CD14-positive monocyte (primary cell): ENCODE measurements at regions not wholly inside any gene's neighbourhood (a gene's known extent, or its start where the extent isn't known, plus 50 kb on each side); places are given as distances from the start of the nearest gene placed in this dataset.

Experiments used
- DNase-seq, 3 donors: peaks; one replicate each; pipeline ENCODE4 v3.0.0-alpha.2; 2011 to 2022
- H2AFZ ChIP-seq: 2 replicates; pipeline ENCODE4 v1.6.0; 2012; ENCODE audit warnings: mild to moderate bottlenecking, low read depth, low read length, inconsistent platforms; ENCODE audit not compliant: insufficient read depth, poor library complexity, severe bottlenecking
- H3K27ac ChIP-seq, 2 donors: 1 replicate in 1 of 2; 2 replicates in 1 of 2; pipeline ENCODE4 v1.5.1; 2012 to 2013; ENCODE audit warnings: low read length in 2 of 2, control low read depth in 1 of 2, inconsistent platforms in 1 of 2, low read depth in 1 of 2, mild to moderate bottlenecking in 1 of 2
- H3K27me3 ChIP-seq, 2 donors: one replicate each; pipeline versions ENCODE4 v1.6.0 to v1.6.1; 2011 to 2013; ENCODE audit warnings: low read length in 2 of 2; ENCODE audit not compliant: control insufficient read depth in 2 of 2, insufficient read depth in 2 of 2
- H3K36me3 ChIP-seq, 2 donors: replicated peaks in 1 of 2; 1 replicate in 1 of 2; 2 replicates in 1 of 2; pipeline versions ENCODE4 v1.5.1 to v1.6.1; 2012 to 2013; ENCODE audit warnings: low read length in 2 of 2, control low read depth in 1 of 2, inconsistent platforms in 1 of 2, mild to moderate bottlenecking in 1 of 2; ENCODE audit not compliant: insufficient read depth in 2 of 2, control insufficient read depth in 1 of 2
- H3K4me1 ChIP-seq, 2 donors: 1 replicate in 1 of 2; 2 replicates in 1 of 2; pipeline versions ENCODE4 v1.5.1 to v1.6.1; 2012 to 2013; ENCODE audit warnings: low read length in 2 of 2, control low read depth in 1 of 2, inconsistent platforms in 1 of 2, mild to moderate bottlenecking in 1 of 2, moderate library complexity in 1 of 2; ENCODE audit not compliant: insufficient read depth in 2 of 2, control insufficient read depth in 1 of 2
- H3K4me2 ChIP-seq: replicated peaks from 2 replicates; pipeline ENCODE3; 2012; ENCODE audit warnings: low read length, moderate library complexity, mild to moderate bottlenecking; ENCODE audit not compliant: poor library complexity, severe bottlenecking; ENCODE audit errors: extremely low read depth
- H3K4me3 ChIP-seq, 3 experiments: fragments of 200-600 bp in 1 of 3; sonication (generic) in 1 of 3; replicated peaks in 1 of 3; 1 replicate in 2 of 3; 2 replicates in 1 of 3; pipeline ENCODE4 v1.5.1; 2011 to 2013; ENCODE audit warnings: low read length in 3 of 3, mild to moderate bottlenecking in 3 of 3, control low read depth in 2 of 3, low read depth in 2 of 3, inconsistent platforms in 1 of 3, moderate library complexity in 1 of 3
- H3K79me2 ChIP-seq: 2 replicates; pipeline ENCODE4 v1.6.0; 2012; ENCODE audit warnings: mild to moderate bottlenecking, control low read depth, inconsistent platforms, low read length, moderate library complexity; ENCODE audit not compliant: insufficient read depth
- H3K9ac ChIP-seq: 2 replicates; pipeline ENCODE4 v1.6.0; 2017; ENCODE audit warnings: low read length, mild to moderate bottlenecking; ENCODE audit not compliant: insufficient read depth, poor library complexity, severe bottlenecking
- H3K9me3 ChIP-seq, 2 donors: replicated peaks in 1 of 2; 1 replicate in 1 of 2; 2 replicates in 1 of 2; pipeline versions ENCODE4 v1.5.1 to v1.6.1; 2012 to 2013; ENCODE audit warnings: low read length in 2 of 2, control low read depth in 1 of 2; ENCODE audit not compliant: control insufficient read depth in 1 of 2, insufficient read depth in 1 of 2
- H4K20me1 ChIP-seq: 2 replicates; pipeline ENCODE4 v1.6.0; 2012; ENCODE audit warnings: mild to moderate bottlenecking, low read length, control low read depth, moderate library complexity; ENCODE audit not compliant: insufficient read depth
- H3K27ac Mint-ChIP-seq, 7 donors: one replicate each; pipeline ENCODE4 v1.8.0; 2020; ENCODE audit warnings: mild to moderate bottlenecking in 7 of 7, mixed read lengths in 7 of 7, moderate library complexity in 6 of 7, inconsistent platforms in 2 of 7
- H3K27me3 Mint-ChIP-seq, 3 donors: one replicate each; pipeline ENCODE4 v1.8.0; 2021 to 2022; ENCODE audit warnings: low read depth in 3 of 3, mild to moderate bottlenecking in 3 of 3, mixed read lengths in 3 of 3, moderate library complexity in 3 of 3, inconsistent platforms in 1 of 3
- H3K36me3 Mint-ChIP-seq, 2 donors: one replicate each; pipeline ENCODE4 v1.8.0; 2020; ENCODE audit warnings: mixed read lengths in 2 of 2, inconsistent platforms in 1 of 2, mild to moderate bottlenecking in 1 of 2
- H3K4me1 Mint-ChIP-seq: one replicate; pipeline ENCODE4 v1.8.0; 2020; ENCODE audit warnings: mild to moderate bottlenecking, mixed read lengths
- H3K4me3 Mint-ChIP-seq, 2 donors: one replicate each; pipeline ENCODE4 v1.8.0; 2020; ENCODE audit warnings: mild to moderate bottlenecking in 2 of 2, mixed read lengths in 2 of 2, moderate library complexity in 1 of 2
- H3K9me3 Mint-ChIP-seq, 7 donors: one replicate each; pipeline ENCODE4 v1.8.0; 2020 to 2022; ENCODE audit warnings: mixed read lengths in 7 of 7, mild to moderate bottlenecking in 6 of 7, moderate library complexity in 6 of 7, inconsistent platforms in 2 of 7
- CTCF ChIP-seq: fragments of 200-600 bp; IDR thresholded peaks from one replicate; pipeline ENCODE4 v1.8.0; 2022; ENCODE audit warnings: antibody characterized with exemption, mild to moderate bottlenecking
- WGBS: methylation state at CpG from one replicate; pipeline ENCODE4 v1.1.5; 2013; ENCODE audit warnings: missing lambda C conversion rate; ENCODE audit not compliant: insufficient coverage; 5-methylcytosine and 5-hydroxymethylcytosine counted together
- intact Hi-C, 2 donors: fragments of 100-400 bp; cut with micrococcal nuclease; formaldehyde crosslinking; loops; one replicate each; pipeline versions ENCODE4 v1.15.0 to v1.15.1; 2023

GRCh38 chr15:66622591-66623022 is 56.8 kb upstream of the LCTL start:
- Histone ChIP-seq H3K27ac (no peak overlapping the region), H3K27me3 (peaks cover 0 to 6% of the 10 kb centered on the region in 2 donors), H2AFZ (peak overlapping the region; percentile 73), H3K9me3 (no peaks in the 10 kb centered on the region), H3K4me2 (peak overlapping the region; percentile 74), H4K20me1 (no peaks in the 10 kb centered on the region), H3K36me3 (no peaks in the 10 kb centered on the region), H3K9ac (no peak overlapping the region), H3K79me2 (no peaks in the 10 kb centered on the region), H3K4me1 (peaks cover 32 to 37% of the 10 kb centered on the region in 2 donors), H3K4me3 (peak overlapping the region in 1 of 3 experiments; percentile 61)
- intact Hi-C loops, result loop anchor here in 1 of 2 donors (5.0 kb wide), 1 partner anchor 230 kb away; no protein-coding TSS in a partner anchor
- WGBS, result 0% methylated on average over 2 of the region's 5 CpGs
- peaks cover 5 to 14% (median 5%) of the 10 kb centered on the region in 3 donors for H3K27me3 Mint-ChIP-seq
- H3K9me3 Mint-ChIP-seq, result no peaks in the 10 kb centered on the region
- H3K36me3 Mint-ChIP-seq, result peaks cover 4 to 5% of the 10 kb centered on the region in 2 donors
- no peak overlapping the region for H3K27ac Mint-ChIP-seq
- H3K4me3 Mint-ChIP-seq, result peak overlapping the region; percentile 31 to 79
- TF ChIP-seq CTCF, result no peak
- peaks cover 37% of the 10 kb centered on the region for H3K4me1 Mint-ChIP-seq
- DNase-seq, result peak in 1 of 3 donors; percentile 12

- peaks cover 4 to 5% of the 10 kb centered on the region in 2 donors for H3K36me3 Mint-ChIP-seq
- H3K4me1 Mint-ChIP-seq, result peaks cover 27% of the 10 kb centered on the region
- TF ChIP-seq CTCF, result no peak
- peaks cover 0 to 6% of the 10 kb centered on the region in 2 donors for H3K27me3 ChIP-seq
- no peaks in the 10 kb centered on the region for H3K9me3 Mint-ChIP-seq
- peak overlapping the region in 2 of 7 donors; percentile 8 to 20 for H3K27ac Mint-ChIP-seq
- H3K27me3 Mint-ChIP-seq, result peaks cover 5 to 14% (median 6%) of the 10 kb centered on the region in 3 donors
- H3K4me2 ChIP-seq, result no peak overlapping the region
- H3K4me3 ChIP-seq, result no peak overlapping the region
- H3K9ac ChIP-seq, result no peak overlapping the region
- intact Hi-C loops, result loop anchor here in 1 of 2 donors (5.0 kb wide), 1 partner anchor 228 kb away; no protein-coding TSS in a partner anchor
- no peaks in the 10 kb centered on the region for H3K9me3 ChIP-seq
- H4K20me1 ChIP-seq, result no peaks in the 10 kb centered on the region
- no peak overlapping the region for H3K4me3 Mint-ChIP-seq
- H3K4me1 ChIP-seq, result peaks cover 19 to 23% of the 10 kb centered on the region in 2 donors
- 14% methylated on average over 1 of the region's 6 CpGs for WGBS
- no peak for DNase-seq
- H3K27ac ChIP-seq, result no peak overlapping the region
- H2AFZ ChIP-seq, result no peak overlapping the region
- no peaks in the 10 kb centered on the region for H3K79me2 ChIP-seq
- no peaks in the 10 kb centered on the region for H3K36me3 ChIP-seq
These were observed 58.1 kb upstream of the LCTL start for GRCh38 chr15:66623801-66624453.
